ENCODE measurements at regions not wholly inside any gene's neighbourhood (a gene's known extent, or its start where the extent isn't known, plus 50 kb on each side); places are given as distances from the start of the nearest gene placed in this dataset.

DNA sequence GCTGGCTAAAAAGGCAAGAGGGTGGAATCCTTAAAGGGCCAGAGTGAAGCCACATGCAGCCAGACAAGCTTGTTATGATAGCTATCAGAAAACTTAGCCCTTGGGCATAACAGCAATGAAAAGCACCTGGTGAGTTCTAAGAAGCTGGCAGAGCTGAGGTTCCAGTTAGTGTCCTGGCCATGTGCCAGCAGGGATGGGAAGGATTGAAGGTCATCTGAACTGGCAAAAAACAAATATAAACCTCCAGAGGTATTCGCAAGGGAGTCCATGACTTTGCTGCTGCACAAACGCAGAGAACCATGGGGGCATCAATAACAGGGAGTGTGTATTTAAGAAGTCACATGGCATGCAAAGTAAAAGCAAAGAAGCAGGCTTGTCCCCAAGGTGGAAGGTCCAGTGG lies 208.9 kb downstream of the FAM47A start:
- TF ChIP-seq, protein P1, sequence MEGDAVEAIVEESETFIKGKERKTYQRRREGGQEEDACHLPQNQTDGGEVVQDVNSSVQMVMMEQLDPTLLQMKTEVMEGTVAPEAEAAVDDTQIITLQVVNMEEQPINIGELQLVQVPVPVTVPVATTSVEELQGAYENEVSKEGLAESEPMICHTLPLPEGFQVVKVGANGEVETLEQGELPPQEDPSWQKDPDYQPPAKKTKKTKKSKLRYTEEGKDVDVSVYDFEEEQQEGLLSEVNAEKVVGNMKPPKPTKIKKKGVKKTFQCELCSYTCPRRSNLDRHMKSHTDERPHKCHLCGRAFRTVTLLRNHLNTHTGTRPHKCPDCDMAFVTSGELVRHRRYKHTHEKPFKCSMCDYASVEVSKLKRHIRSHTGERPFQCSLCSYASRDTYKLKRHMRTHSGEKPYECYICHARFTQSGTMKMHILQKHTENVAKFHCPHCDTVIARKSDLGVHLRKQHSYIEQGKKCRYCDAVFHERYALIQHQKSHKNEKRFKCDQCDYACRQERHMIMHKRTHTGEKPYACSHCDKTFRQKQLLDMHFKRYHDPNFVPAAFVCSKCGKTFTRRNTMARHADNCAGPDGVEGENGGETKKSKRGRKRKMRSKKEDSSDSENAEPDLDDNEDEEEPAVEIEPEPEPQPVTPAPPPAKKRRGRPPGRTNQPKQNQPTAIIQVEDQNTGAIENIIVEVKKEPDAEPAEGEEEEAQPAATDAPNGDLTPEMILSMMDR (IDR thresholded peaks at IDR 0.05): no peak
- no peak for TF ChIP-seq POLR2A (IDR thresholded peaks at IDR 0.05)

Data from esophagus squamous epithelium (tissue), 4 donors.